Stimulated activated CD4-positive, alpha-beta T cell treated with anti-CD3 and anti-CD28 coated beads, Interleukin-4, amount 100 ng/mL, for 4 hours (primary cell): ENCODE measurements at regions not wholly inside any gene's neighbourhood (a gene's known extent, or its start where the extent isn't known, plus 50 kb on each side); places are given as distances from the start of the nearest gene placed in this dataset.
A peak's percentile ranks its signal among the peaks of the same experiment; 100 is the strongest.

Experiments
- DNase-seq, 2 experiments: peaks; one replicate each; pipeline ENCODE4 v3.0.0-alpha.2; 2020

DNA sequence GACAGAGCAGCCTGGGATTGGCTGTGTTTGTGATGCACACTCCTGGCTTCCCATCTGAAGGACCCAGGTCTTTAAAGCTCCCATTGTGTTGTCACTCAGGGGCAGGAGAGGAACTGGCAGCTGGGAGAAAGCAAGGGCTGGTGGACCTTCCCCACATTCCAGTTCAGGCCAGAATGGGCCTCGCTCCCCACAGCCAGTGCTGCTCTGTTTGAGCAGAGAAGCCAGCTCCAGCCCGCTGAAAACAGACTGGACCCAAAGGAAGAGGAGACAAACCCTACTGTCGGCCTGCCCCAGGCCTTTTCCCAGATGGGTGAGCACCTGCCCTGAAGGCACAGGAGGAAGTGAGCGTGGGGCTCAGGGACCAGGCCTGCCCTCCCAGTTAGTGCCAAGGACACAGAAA lies 499.4 kb downstream of the NPHP4 start:
- no peak for DNase-seq

DNA sequence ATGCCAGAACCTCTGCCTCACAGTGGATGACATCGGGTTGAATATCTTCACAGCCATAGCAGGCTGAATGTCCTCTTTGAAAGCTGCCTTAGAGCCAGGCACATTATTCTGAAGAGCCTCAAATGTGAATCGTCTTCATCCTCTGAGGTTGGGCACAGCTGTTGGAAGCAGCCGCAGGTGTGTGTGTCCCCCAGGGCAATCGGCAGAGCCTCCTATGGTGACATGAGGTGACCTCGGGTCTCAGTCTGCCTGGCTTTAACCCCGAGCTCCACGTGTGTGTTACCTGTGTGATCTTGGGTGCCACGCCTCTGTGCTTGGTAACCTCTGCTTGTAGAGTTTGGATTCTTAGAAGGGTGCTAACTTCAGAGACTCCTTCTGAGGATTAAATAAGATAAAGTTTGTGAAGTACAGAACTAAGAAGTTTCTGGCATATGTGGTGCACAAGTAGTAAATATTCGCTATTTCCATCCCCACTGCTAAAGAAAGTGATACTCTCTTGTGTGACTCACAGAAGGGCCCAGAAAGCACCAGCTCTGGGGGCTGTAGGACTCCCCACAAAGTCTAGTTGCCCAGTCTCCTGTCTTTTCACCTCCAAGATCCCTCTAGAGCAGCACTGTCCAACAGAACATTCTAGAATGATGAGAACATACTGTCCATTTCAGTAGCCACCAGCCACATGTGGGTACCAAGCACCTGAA lies 500.9 kb downstream of the NPHP4 start:
- DNase-seq: no peak

DNA sequence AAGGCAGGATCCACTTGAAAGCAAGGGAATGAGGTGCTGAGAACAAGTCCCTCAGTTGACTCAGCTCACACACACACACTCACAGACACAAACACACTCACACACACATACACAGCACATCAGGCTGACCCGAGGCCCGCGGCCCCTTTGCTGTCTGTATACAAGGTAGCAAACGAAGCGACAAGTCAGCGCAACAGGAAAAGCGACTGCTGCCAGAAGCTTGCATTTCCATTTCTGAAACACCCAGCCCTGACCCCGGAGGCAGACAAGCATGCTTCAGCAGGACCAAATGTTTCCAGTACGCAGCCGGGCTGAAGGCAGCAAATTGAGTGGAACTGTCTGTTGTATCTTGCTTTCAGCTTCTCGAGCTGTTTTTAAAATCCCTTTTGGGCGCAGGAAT lies 501.6 kb downstream of the NPHP4 start:
- no peak for DNase-seq

DNA sequence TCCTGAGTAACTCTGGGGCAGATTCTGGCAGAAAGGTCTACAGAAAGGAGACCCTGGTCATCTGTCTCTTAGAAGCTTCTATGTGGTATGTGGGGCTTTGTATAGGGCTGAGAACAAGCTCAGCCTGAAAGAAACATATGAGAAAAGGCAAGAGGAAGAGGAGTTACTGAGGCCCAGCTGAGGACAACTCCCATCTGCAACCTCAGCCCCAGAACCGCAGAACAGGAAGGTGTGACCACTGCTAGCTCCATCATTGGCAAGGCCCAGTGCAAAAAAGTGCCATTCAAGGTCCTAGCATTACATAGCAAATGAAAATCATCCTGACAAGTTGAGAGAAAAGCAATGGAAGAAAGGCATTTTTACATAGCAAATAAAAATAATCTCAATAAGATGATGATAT lies 503.8 kb downstream of the NPHP4 start:
- no peak for DNase-seq

DNA sequence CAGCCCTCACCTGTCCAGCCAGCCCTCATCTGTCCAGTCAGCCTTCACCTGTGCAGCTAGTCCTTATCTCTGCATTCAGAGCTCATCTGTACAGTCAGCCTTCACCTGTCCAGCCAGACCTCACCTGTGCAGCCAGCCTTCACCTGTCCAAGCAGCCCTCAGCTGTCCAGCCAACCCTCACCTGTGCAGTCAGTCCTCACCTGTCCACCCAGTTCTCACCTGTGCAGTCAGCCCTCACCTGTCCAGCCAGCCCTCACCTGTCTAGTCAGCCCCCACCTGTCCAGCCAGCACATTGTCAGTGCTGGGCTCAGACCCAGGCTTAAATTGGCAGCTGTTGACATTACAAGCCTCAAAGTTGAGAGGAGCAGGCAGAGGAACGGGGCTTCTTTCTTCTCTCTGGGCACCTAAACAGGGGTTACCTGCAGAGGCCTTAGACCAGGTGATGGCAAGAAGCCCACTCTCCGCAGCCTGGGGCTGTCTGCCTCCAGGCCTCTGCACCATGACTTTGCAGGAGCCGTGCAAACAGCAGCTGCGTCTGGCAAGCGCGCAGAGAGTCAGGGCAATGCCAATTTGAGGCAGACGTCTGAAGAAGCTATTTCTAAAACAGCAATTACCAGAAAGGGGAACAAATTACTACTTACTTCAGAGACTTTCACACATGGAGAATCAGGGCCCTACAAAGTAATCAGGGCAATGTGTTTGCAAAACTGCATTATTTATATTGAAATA lies 506.1 kb downstream of the NPHP4 start:
- no peak for DNase-seq

DNA sequence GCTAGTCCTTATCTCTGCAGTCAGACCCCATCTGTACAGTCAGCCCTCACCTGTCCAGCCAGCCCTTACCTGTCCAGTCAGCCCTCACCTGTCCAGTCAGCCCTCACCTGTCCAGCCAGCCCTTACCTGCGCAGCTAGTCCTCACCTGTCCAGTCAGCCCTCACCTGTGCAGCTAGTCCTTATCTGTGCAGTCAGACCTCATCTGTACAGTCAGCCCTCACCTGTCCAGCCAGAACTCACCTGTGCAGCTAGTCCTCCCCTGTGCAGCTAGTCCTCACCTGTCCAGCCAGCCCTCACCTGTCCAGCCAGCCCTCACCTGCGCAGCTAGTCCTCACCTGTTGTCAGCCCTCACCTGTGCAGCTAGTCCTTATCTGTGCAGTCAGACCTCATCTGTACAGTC lies 506.8 kb downstream of the NPHP4 start:
- DNase-seq: no peak

DNA sequence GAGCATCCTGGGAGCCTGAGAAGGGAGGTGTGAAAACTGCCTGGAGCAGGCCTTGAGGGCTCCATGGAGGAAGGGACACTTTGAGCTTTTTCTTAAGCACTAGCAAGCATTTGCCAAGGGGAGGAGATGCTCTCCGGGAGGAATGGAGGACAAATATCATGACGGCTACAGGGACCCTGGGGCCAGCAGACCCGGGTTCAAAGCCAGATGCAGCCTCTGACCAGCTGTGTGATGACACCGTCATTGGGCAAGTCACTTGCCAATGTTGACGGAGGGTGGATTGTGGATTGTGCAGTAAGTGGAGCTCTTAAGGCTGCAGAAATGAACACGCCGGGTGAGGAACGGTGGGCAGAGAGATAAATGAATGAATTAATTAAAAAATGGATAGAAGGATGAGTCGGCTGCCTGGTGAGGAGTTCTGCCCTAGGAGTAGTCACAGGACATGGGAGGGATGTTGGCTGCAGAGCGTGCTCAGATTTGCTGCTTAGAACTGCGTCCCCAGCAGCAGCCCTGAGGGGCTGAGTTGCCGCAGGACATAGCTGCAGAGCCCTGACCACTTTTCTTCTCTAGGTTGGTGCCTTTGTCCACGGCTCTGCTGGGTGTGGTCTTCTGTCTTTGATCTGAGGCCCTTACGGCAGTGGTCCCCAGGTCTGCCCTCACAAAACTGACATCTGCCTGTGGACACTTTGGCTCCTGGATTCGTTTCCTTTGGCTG lies 507.6 kb downstream of the NPHP4 start:
- no peak for DNase-seq

DNA sequence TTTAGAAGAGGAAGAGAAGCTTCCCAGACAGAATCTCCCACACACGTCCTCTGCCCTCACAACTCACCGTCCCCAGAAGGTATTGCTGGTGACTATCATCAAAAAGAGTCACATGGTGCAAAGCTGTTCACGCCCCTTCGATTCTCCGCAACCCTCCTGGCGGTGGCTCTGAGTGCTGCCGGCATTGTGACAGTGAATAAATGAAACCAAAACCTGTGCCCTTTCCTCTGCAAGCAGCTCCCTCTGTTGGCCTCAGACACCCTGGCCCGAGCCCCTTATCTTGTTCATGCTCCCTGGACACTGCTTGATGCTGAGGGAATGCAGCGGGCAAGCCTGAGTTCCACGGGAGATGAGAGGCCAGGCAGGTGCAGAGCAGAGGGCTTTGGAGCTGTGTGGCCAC lies 510.3 kb downstream of the NPHP4 start:
- DNase-seq: peak; percentile 23 to 25

DNA sequence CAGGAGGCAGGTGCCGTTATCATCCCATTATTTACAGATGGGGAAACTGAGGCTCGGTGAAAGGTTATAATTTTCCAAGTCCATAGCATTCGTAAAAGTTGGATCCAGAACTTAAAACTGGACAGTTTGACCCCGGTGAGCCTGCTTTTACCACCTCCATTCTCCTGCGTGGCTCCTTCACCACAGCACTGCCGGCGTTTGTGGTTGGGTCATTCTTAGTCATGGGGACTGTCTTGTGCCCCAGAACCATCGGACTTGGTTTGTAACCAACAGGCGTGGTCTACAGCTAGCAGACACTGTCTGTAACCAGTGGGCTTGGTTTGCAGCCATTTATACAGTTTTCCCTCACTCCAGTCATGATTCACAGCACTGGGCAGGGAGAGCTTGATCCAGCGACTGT lies 511.3 kb downstream of the NPHP4 start:
- no peak for DNase-seq

DNA sequence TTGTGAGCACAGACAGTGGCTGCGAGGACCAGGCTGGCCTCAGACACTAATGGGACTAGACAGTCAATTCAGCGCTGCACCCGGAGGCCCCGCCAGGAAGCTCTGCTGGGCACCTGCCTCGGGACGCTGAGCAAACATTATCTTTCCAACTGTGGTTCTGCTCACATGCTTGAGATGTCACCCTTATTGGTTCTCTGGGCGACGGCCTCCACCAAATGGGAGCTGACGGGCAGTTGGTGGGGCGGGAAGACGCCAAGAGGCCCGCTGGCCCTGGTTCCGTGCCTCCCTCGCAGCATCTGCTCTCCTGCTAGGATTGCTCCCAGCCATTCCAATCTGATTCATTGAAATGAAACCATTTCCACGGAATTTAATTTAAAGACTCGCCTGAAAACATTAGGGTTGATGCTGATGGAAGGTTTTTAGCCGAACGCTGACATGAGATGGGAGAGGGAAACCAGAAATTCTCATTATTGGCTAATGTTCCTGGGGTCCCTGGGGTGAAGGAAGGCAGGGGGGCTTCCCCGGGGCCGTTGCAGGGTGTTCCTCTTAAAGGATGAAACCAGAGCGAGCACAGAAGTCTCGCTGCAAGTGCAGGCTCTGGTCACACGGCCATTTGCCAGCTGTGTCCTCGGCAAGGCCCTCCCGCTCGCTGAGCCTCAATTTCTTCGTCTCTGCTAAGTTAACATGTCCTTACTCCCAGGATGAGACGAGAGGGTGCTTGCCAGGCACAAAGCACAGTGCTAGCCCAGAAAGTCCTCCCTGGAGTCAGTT lies 512.2 kb downstream of the NPHP4 start:
- no peak for DNase-seq

DNA sequence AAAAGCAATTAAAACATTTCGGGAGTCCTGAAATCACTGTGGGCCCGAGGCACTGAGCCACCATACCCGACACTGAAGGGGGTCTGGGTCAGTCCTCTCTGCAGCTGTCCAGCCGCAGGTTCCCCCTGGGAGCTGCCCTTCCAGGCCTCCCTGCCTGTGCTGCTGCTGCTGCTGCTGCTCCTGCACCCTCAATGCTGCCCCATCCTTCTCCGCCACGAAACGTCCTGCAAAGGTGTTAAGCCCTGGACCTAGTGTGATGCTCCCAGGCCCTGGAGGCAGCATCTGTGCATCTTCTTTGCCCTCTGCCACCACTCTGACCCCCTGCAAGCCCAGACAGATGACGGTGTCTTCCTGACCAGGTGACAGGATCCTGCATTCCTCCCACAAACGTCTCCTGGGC lies 513.3 kb downstream of the NPHP4 start:
- DNase-seq: no peak

DNA sequence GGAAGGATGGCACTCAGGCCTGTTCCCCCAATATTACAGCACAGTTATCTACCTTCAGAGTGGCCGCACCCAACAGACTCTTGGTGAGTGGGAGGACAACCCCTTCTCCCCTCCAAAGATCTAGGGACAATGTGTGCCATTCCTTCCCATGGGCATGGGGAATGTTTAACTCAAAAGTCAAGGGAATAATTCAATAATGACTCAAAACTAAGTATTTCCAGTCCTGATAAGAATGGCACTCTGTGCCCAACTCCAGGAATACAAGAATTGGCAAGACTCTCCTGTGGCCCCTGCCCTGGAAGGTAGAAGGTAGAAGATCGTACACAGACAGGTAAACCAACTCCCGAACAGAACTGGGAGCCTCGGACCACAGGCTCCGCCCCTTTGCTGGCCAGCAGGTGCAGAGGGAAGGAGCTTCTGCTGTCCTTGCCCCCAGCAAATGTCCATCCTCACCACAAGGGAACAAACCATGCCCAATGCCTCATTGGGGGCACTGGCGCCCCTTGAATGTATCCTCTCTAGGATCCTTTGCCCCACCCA lies 514.0 kb downstream of the NPHP4 start:
- no peak for DNase-seq

DNA sequence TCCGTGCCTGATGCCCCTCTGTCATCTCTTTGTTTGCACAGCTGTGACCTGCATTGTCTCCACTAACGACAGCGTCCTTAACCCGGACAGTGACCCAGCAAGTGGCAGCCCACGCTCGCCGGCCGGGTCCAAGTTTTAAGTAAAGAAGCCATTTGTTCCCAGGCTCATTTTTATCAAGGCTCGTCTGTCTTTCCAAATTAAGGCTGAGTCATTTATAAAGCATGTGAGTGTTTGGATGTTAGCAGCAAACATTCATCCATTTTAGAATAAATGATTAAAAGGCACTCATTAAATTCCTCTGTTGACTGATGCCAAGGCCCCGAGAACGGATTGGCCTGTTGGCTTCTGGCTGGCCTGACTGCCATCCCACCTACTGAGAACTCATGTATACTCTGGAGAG lies 514.5 kb downstream of the NPHP4 start:
- no peak for DNase-seq

DNA sequence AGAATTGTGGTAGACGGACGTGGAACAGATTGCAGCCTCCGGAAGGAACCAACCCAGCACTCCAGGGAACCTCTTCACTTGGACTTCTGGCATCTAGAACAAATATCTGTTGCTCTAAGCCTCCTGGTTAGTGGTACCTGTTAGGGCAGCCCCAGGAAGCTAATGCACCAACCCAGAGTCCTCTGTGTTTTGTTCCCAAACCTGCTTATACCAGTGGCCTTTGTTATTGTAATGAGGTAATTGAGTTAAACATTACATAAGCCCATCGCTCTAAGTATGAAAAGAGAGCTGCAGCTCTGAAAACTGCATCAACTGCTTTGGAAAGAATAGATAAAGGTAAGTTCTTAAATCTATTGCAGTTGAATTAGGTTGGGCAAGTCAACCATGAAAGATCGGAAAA lies 516.7 kb downstream of the NPHP4 start:
- no peak for DNase-seq

DNA sequence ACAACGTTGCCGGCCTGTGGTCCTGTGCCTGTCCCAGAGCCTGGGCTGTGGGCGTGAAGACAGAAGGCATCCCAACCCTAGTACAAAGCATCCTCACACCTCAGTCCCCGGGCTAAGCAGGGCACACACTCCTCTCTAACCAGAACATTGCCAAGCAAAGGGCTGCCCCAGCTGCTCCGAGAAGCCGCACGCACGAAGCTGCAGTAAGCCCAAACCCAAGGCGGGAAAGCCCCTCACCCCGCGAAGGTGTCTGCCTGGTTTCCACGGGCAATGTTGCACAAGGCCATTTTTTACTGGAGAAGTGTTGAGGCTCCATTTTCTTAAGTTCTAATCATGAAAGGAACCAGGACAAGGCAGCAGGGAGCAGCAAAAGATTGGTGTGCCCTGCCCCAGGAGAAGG lies 519.0 kb downstream of the NPHP4 start:
- no peak for DNase-seq

DNA sequence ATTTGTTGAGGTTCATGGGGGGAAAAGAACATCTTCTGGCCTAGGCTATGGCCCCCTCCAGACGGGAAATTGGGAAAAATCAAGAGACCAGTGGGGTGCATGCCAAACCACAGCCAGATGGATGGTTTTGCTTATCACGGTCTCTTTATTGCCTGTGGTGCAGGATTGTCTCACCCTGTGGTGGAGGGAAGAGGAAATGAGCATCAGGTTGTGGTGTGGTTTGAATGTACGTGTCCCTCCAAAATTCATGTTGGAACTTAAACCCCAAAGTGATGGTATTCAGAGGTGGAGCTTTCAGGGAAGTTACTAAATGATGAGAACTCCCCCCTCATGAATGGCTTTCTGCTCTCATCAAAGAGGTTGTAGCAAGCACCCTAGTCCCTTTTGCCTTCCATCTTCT lies 525.7 kb downstream of the NPHP4 start:
- no peak for DNase-seq

DNA sequence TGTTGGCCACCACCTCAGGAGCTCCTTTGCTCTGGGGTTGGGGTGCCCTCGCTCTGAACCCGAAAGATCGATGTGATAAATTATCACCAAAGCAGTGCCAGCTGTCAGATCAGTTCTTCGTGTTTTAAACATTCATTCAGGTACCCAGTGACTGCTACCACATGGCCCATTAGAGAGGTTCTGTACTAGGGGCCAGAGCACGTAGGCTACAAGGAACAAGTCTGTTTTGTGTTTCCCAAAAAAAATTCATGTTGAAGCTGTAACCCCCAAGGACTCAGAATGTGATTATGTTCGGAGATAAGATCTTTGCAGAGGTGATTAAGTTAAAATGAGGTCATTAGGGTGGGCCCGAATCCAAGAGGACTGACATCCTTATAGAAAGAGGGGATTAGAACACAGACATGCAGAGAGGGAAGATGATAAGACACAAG lies 526.9 kb downstream of the NPHP4 start:
- DNase-seq: no peak

DNA sequence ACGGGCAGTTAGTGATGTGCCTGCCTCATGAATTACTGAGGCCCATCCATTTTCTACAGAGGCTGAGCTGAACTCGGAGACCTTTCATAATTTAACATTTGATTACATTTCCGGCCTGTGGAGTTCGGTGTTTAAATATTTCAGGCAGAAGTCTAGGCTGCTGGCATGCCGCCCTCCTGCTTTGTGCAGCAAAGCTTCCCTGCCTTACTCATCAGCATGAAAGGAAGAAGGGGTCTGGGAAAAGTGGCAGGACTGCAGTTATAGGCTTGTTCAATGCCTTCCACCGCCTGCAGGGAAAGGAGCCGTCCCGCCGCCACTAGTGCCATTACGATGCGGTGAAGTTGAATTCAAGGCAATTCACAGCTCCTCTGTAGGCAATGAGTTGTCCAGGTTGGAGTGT lies 527.9 kb downstream of the NPHP4 start:
- no peak for DNase-seq

DNA sequence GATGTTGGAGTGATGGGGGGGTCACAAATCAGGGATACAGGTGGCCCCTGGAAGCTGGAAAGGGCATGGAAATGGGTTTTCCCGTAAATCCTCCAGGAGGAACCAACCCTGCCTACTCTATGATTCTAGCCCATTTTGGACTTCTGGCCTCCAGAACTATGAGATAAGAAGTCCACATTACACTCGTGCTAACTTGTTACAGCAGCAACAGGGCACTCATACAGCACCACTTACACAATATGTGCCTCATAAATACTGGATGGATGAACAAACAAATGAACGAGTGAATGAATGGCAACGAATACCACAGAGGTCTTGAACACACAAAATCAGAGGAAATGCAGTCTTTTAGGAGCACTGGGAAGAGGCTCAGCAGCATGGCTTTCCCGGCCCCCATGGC lies 531.3 kb downstream of the NPHP4 start:
- no peak for DNase-seq

DNA sequence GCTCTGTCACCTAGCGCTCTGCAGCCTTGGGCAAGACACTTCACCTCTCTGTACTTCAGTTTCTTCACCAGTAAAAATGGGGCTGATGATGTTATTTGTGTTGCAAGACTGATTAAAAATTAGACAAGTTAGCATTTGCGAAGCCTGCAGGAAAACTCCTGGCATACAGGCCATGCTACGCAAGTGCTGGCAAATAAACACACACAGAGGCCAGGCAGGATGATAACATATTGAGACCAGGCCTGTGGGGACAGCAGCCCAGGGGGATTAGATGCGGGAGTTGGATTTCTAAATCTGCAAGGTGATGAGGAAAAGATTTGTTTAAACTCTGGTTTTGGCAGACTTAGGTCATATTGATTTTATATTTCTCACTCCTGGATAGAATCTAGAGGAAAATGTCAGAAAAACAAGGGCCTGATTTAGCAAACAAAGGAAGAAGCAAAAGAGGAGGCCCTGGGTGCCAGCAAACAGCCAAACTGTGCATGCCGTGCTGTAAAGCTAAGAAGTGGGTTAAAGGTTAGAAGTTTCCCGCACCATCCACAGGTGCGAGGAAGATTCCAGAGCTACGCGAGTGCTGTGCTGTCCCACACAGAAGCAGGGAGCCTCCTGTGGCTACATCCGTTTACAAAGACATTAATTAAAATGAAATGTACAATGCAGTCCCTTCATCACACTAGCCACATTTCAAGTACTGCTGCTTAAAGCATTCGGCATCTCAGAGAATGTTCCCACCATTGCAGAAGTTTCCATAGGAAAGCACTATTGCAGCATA lies 532.2 kb downstream of the NPHP4 start:
- no peak for DNase-seq

DNA sequence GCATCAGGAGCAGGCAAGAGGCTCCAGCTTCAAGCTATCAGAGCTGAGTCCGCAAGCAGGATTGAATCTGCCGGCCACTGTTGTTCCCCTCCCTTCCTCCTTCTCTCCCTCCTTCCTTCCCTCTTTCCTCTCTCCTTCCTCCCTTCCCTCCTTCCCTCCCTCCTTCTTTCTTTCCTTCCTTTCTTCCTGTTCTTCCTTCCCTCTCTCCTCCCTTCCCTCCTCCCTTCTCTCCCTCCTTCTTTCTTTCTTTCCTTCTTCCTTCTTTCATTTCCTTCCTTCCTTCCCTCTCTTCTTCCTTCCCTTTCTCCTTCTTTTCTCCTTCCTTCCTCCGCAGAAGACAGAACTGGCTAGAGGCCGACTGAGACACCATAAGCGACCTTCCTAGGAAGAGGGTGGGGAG lies 534.0 kb downstream of the NPHP4 start:
- DNase-seq: no peak

DNA sequence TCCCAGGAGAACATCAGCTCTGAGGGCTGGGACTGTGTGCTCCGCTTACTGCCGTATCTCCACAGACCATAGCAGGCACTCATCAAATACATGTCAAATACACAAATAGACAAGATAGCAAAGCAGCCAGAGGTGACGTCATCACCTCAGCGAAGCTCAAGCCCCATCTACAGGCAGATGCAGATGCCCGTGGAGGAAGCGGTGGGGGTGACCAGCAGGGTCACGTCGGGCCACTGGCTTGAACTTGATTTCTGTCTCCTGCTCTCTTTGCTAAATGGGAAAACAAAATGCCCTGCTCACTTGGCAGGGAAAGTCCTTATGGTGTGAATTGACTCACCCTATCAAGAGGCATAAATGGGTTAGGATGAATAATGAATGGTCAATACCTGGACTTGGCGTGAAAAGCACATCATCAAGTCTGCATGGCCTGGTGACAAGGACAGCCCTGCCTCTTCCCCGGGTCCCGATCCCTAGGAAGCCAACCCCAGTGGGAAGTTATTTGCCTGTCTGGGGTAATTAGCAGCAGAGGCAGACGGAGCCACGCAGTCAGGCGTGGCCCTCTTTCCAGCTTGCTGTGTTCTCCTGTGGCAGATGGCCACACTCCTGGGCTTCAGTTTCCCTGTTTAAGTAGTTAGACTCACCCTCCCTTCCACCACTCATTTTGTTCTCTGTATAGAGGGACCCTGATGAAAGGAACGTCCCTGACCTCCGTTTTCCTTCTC lies 536.0 kb downstream of the NPHP4 start:
- DNase-seq: no peak
